Brain microvascular endothelial cell (primary cell): ENCODE measurements at regions not wholly inside any gene's neighbourhood (a gene's known extent, or its start where the extent isn't known, plus 50 kb on each side); places are given as distances from the start of the nearest gene placed in this dataset.

Source experiments
- DNase-seq: peaks from one replicate; pipeline ENCODE4 v3.0.0-alpha.2; 2020
- H3K27ac ChIP-seq: fragments of 250-450 bp; sonication (Bioruptor Pico); 2 replicates; pipeline ENCODE4 v1.5.1; 2020; ENCODE audit warnings: mild to moderate bottlenecking, moderate library complexity
- H3K27me3 ChIP-seq: fragments of 250-450 bp; sonication (Bioruptor Pico); replicated peaks from 2 replicates; pipeline ENCODE4 v1.5.1; 2020; ENCODE audit warnings: mild to moderate bottlenecking
- H3K36me3 ChIP-seq: fragments of 250-450 bp; sonication (Bioruptor Pico); replicated peaks from 2 replicates; pipeline ENCODE4 v1.5.1; 2020; ENCODE audit warnings: mild to moderate bottlenecking
- H3K4me3 ChIP-seq: 2 replicates; pipeline ENCODE4 v1.5.1; 2011; ENCODE audit warnings: low read depth, mild to moderate bottlenecking, control low read depth, low read length, moderate library complexity
- in situ Hi-C: cut with HindIII; loops from 2 replicates; pipeline ENCODE4 v1.10.0; 2017; ENCODE audit warnings: low sequenced_read_pairs, low pct_ligation_motif_present
- TF ChIP-seq, protein P1 (sequence below): IDR thresholded peaks from 2 replicates; pipeline ENCODE4 v1.5.1; 2011; ENCODE audit warnings: low read depth, mild to moderate bottlenecking, moderate library complexity, low read length, control low read depth, inconsistent platforms; ENCODE audit errors: missing control alignments

- no peaks in the 10 kb centered on the region for H3K36me3 ChIP-seq
- DNase-seq, result no peak
- H3K4me3 ChIP-seq, result no peak overlapping the region
- TF ChIP-seq, protein P1, sequence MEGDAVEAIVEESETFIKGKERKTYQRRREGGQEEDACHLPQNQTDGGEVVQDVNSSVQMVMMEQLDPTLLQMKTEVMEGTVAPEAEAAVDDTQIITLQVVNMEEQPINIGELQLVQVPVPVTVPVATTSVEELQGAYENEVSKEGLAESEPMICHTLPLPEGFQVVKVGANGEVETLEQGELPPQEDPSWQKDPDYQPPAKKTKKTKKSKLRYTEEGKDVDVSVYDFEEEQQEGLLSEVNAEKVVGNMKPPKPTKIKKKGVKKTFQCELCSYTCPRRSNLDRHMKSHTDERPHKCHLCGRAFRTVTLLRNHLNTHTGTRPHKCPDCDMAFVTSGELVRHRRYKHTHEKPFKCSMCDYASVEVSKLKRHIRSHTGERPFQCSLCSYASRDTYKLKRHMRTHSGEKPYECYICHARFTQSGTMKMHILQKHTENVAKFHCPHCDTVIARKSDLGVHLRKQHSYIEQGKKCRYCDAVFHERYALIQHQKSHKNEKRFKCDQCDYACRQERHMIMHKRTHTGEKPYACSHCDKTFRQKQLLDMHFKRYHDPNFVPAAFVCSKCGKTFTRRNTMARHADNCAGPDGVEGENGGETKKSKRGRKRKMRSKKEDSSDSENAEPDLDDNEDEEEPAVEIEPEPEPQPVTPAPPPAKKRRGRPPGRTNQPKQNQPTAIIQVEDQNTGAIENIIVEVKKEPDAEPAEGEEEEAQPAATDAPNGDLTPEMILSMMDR, result no peak
- in situ Hi-C loops, result no loop called here
- H3K27me3 ChIP-seq, result no peaks in the 10 kb centered on the region
- no peak overlapping the region for H3K27ac ChIP-seq
These were observed 167.6 kb downstream of the NDUFA10 start for GRCh38 chr2:239857591-239857990.

DNA sequence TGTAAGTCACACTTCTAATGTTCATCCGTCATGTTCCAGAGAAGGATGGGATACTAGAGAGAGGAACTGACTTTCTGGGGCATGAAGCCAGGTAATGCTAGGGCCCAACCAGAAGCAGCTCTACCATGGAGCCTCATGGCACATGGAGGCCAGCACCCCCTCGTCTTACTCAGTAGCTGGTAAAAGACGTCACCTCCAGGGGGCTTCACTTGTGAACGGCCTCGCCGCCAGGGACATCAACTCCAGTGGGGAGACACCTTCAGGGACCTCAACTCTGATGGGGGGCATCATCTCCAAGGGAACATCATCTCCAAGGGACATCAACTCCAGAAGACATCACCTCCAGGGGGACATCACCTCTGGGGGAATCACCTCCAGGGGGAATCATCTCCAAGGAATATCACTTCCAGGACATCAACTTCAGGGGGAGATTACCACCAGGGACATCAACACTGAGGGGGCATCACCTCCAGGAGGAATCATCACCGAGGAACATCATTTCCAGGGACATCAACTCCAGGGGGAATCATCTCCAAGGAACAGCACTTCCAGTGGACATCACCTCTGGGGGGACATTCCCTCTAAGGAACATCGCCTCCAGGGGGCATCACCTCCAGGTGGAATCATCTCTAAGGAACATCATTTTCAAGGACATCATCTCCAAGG, 168.4 kb downstream of the NDUFA10 start:
- no peaks in the 10 kb centered on the region for H3K36me3 ChIP-seq
- no peaks in the 10 kb centered on the region for H3K27me3 ChIP-seq
- H3K27ac ChIP-seq, result no peak overlapping the region
- H3K4me3 ChIP-seq, result no peak overlapping the region
- DNase-seq, result no peak
- in situ Hi-C loops, result no loop called here
- TF ChIP-seq, protein P1, result no peak

DNA sequence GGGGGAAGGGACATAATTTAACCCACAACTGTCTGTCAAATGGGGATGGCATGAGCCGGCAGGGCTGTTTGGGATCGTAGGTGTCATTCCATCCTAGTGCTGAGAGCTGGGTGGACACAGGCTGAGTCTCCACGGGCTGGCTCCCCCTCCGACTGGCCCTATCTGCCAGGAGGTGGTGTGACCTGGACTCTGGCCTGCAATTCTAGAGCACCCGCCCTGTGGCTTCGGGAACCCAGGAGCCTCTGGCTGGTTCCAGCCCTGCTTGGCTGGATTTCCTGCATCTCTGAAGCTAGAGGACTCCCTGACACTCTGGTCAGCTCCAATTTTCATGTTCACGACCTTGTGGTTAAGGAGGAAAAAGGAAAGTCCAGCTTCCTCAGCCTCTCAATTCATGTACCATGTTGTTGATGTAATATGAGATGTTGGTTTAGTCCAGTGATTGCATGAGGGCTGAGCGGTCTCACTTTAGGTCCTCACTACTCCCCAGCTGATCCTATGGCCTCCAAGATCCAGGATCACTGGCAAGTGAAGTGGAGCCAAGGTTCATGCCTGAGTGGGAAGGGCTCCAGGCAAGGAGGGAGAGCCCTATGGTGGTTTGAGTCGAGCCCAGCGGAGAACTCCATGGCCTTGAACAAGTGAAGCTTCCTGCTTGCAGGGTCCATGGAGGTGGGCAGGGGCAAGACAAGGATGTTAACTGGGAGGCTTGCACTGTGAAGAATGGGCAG, 169.1 kb downstream of the NDUFA10 start:
- DNase-seq, result no peak
- TF ChIP-seq, protein P1, result no peak

DNA sequence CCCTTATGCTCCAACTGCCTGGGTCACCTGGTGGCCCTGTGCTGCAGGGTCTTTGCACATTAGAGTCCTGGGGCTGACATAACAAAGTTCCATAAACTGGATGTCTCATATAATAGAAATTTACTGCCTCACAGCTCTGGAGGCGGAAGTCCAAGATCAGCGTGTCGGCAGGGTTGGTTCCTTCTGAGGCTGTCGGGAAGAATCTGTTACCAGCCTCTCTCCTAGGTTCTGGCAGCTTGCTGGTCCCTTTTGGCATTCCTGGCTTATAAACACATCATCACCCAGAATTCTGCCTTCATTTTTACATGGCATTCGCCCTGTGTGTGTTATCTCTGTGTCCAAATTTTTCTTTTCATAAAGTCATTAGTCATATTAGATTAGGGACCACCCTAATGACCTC, 170.5 kb downstream of the NDUFA10 start:
- H3K36me3 ChIP-seq, result no peaks in the 10 kb centered on the region
- no peak overlapping the region for H3K27ac ChIP-seq
- DNase-seq, result no peak
- in situ Hi-C loops, result no loop called here
- no peak overlapping the region for H3K4me3 ChIP-seq
- TF ChIP-seq, protein P1, result no peak
- no peaks in the 10 kb centered on the region for H3K27me3 ChIP-seq

More for the DNA sequence above, 169.1 kb downstream of the NDUFA10 start:
- Histone ChIP-seq H3K27me3 (no peaks in the 10 kb centered on the region), H3K27ac (no peak overlapping the region), H3K4me3 (no peak overlapping the region), H3K36me3 (no peaks in the 10 kb centered on the region)
- in situ Hi-C loops, result no loop called here

DNA sequence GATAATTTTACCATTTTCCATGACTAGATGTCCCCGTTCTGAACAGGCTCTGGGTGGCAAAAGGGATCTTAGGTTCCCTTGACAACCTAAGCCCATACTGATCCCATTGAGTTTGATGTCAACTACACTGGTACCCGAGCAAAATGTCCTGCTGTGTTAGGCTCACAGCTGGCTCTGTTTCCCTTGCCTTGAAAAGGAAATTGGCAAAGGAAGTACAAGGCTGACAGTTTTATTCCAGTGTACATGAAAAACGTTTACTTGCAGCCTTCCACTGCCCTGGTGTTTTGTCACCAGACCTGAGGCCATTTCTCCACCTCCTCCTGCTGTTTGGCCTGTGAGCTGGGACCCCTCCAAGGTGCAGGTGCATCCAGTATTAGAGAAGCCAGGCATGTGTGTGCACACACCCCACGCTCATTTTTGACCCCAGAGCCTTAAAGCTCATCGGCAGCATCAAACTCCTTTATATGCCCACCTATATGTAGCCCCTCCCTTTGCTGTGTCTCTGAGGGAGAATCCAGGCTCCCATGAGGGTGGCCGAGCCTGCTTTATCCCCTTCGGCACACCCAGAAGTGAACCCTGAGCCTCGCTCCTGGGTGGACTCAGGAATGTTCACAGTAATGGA, 171.3 kb downstream of the NDUFA10 start:
- in situ Hi-C loops, result no loop called here
- TF ChIP-seq, protein P1, result no peak
- H3K27ac ChIP-seq, result no peak overlapping the region
- H3K27me3 ChIP-seq, result no peaks in the 10 kb centered on the region
- no peak overlapping the region for H3K4me3 ChIP-seq
- no peaks in the 10 kb centered on the region for H3K36me3 ChIP-seq
- DNase-seq, result no peak
